ENCODE measurements at regions not wholly inside any gene's neighbourhood (a gene's known extent, or its start where the extent isn't known, plus 50 kb on each side); places are given as distances from the start of the nearest gene placed in this dataset.

DNA sequence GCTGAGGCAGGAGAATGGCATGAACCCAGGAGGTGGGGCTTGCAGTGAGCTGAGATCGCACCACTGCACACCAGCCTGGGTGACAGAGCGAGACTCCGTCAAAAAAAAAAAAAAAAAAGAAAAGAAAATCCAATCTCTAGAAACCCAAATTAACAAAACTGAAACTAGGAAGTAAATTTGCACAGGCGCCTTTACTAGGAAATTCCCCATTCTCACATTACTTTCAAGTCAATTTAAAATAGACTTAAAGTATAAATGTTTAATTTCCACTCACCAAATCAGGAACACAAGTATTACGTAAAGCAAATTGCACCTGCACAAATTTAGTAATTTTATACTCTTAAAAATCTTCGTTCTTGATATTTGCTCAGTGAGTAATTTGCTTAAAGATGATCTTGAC is 67.8 kb upstream of the BCAR3 start:
- H3F3A ChIP-seq (ENCODE audit: insufficient read depth) = peaks cover 27% of the 10 kb centered on the region
- H3K27me3 ChIP-seq (replicated peaks; ENCODE audit: insufficient read depth) = no peaks in the 10 kb centered on the region
- no peaks in the 10 kb centered on the region for H3K79me2 ChIP-seq (ENCODE audit: insufficient read depth)
- no peaks in the 10 kb centered on the region for H4K20me1 ChIP-seq (ENCODE audit: insufficient read depth)
- H2AFZ ChIP-seq = no peak overlapping the region
- no peaks in the 10 kb centered on the region for H3K36me3 ChIP-seq (ENCODE audit: low read depth)
- H3K4me3 ChIP-seq = no peak overlapping the region
- no peak overlapping the region for H3K9ac ChIP-seq
- H3K9me3 ChIP-seq (ENCODE audit: low read depth) = no peaks in the 10 kb centered on the region
- H3K4me2 ChIP-seq (ENCODE audit: unreplicated experiment) = no peak overlapping the region
- WGBS, 2 experiments (ENCODE audit: low coverage in 1 of 2, low lambda C conversion rate in 2 of 2, missing lambda C conversion rate in 2 of 2) = 95 to 98% methylated on average over 6 of the region's 6 CpGs
- no peak overlapping the region for H3K27ac ChIP-seq
- H3K9me2 ChIP-seq (ENCODE audit: insufficient read depth) = no peaks in the 10 kb centered on the region
- in situ Hi-C loops (cut with MboI) = no loop called here
- H3K4me1 ChIP-seq (ENCODE audit: insufficient read depth) = peaks cover 35% of the 10 kb centered on the region
- TF ChIP-seq EZH2 (IDR thresholded peaks at IDR 0.05; ENCODE audit: insufficient read depth, poor library complexity, severe bottlenecking) = no peak
- no peak for DNase-seq

DNA sequence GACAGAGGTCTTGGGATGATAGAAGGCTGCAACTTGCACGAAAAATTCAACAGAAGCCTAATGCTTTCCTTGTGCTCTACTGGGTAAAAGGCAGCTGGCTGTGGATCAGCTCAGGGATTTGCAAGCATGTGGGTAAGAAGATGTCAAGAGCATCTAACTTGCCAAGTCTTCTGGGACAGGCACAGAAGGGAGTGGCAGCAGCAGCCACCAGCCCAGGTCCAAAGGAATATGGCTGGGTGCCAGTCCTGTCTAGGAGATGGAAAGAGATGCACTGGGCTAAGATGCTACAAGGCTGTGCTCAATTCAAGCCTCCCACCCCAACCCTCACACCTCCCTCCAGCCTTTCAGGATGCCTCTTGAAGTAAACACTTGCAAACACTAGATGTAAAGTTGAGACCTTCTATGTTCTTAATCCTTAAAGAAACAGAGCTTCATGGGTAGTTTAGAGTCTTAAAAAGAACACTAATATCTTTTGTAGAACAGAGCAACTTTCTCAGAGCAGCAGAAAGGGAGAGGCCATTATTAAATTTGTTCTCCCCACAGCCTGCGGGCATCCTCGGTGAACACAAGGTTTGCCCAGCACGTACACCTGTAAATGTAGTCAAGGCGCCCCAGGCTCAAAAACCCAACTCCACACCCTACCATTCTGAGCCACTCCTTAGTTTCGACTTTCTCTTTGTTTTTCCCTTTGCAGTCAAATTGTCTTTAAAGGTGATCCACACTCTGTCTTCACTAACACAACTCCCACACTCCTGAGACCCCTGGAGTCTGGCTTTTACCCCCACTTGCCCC is 64.6 kb upstream of the BCAR3 start:
- TF ChIP-seq EZH2phosphoT487 (IDR thresholded peaks at IDR 0.05; ENCODE audit: insufficient read depth, low read depth) = no peak
- TF ChIP-seq EZH2 (IDR thresholded peaks at IDR 0.05; ENCODE audit: insufficient read depth, poor library complexity, severe bottlenecking) = no peak
- Histone ChIP-seq H3K4me1 (ENCODE audit: insufficient read depth) (peaks cover 3% of the 10 kb centered on the region), H2AFZ (no peak overlapping the region), H3K9me2 (ENCODE audit: insufficient read depth) (no peaks in the 10 kb centered on the region), H3K4me2 (ENCODE audit: unreplicated experiment) (no peak overlapping the region), H3K27me3 (replicated peaks; ENCODE audit: insufficient read depth) (no peaks in the 10 kb centered on the region), H3K79me2 (ENCODE audit: insufficient read depth) (no peaks in the 10 kb centered on the region), H3K27ac (no peak overlapping the region), H3K4me3 (no peak overlapping the region), H3K36me3 (ENCODE audit: low read depth) (no peaks in the 10 kb centered on the region), H4K20me1 (ENCODE audit: insufficient read depth) (no peaks in the 10 kb centered on the region), H3F3A (ENCODE audit: insufficient read depth) (no peaks in the 10 kb centered on the region), H3K9me3 (ENCODE audit: low read depth) (no peaks in the 10 kb centered on the region), H3K9ac (no peak overlapping the region)
- WGBS, 2 experiments (ENCODE audit: low coverage in 1 of 2, low lambda C conversion rate in 2 of 2, missing lambda C conversion rate in 2 of 2) = 64 to 67% methylated on average over 6 of the region's 6 CpGs
- DNase-seq = no peak
- in situ Hi-C loops (cut with MboI) = no loop called here

DNA sequence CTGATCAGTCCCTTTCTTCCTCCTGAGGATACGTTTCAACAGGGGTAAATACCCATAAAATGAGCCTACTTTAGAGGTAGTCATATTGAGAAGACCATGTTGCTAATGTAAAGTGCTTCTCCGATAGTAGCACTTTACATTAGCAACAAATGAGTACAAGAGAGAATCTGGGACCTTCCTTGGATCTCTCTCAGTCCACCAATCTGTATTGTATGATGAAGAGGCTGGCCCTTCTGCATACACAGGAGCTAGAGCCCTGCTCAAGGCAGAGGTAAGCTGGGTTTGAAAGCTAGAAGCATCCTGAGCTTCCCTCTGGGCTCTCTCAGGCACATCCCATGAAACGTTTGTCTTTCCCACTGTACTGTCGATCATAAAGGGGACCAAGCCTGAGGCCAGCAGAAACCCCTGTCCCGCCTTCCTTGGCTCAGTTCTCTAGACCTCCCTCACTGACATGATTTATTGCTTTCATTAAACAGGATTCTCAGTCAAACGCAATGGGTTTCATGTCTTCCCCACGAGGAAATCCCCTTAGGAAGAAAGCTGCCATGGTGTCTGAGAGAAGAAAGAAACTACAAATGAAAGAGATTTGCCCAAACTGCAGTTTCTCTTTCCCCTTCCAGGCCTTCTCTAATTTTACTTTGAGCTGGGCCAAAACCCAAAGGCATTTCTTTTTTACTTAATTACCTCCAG is 62.8 kb upstream of the BCAR3 start:
- Histone ChIP-seq H3F3A (ENCODE audit: insufficient read depth) (no peaks in the 10 kb centered on the region), H3K9me3 (ENCODE audit: low read depth) (no peaks in the 10 kb centered on the region), H3K4me1 (ENCODE audit: insufficient read depth) (no peaks in the 10 kb centered on the region), H3K4me2 (ENCODE audit: unreplicated experiment) (no peak overlapping the region), H3K4me3 (no peak overlapping the region), H4K20me1 (ENCODE audit: insufficient read depth) (no peaks in the 10 kb centered on the region), H3K36me3 (ENCODE audit: low read depth) (no peaks in the 10 kb centered on the region), H3K79me2 (ENCODE audit: insufficient read depth) (no peaks in the 10 kb centered on the region), H3K27ac (no peak overlapping the region), H3K9ac (no peak overlapping the region), H3K9me2 (ENCODE audit: insufficient read depth) (no peaks in the 10 kb centered on the region), H2AFZ (no peak overlapping the region), H3K27me3 (replicated peaks; ENCODE audit: insufficient read depth) (no peaks in the 10 kb centered on the region)
- in situ Hi-C loops (cut with MboI) = no loop called here
- DNase-seq = no peak
- TF ChIP-seq EZH2 (IDR thresholded peaks at IDR 0.05; ENCODE audit: insufficient read depth, poor library complexity, severe bottlenecking) (no peak), EZH2phosphoT487 (IDR thresholded peaks at IDR 0.05; ENCODE audit: insufficient read depth, low read depth) (no peak)
- WGBS, 2 experiments (ENCODE audit: low coverage in 1 of 2, low lambda C conversion rate in 2 of 2, missing lambda C conversion rate in 2 of 2) = 72% methylated on average over 7 of the region's 7 CpGs

DNA sequence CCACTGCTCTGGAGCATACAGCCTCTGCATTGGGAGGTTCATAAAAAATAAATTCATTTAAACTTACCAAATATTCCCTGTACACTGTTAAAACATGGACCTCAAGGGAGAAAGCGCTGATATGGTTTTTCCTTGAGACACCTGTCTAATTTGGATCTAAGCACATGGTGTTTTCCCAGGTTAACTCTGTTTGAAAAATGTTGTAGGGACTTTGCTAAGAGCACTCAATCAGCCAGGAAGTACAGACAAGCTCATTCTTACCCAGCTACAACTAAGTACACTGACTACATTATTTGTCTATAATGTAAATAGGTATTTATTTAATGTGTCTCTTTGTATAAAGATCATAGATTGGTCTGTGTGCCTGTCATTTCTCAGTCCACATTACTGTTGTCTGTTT is 61.8 kb upstream of the BCAR3 start:
- Histone ChIP-seq H3K27me3 (replicated peaks; ENCODE audit: insufficient read depth) (no peaks in the 10 kb centered on the region), H3K27ac (no peak overlapping the region), H3K9me2 (ENCODE audit: insufficient read depth) (no peaks in the 10 kb centered on the region), H2AFZ (no peak overlapping the region), H3K36me3 (ENCODE audit: low read depth) (no peaks in the 10 kb centered on the region), H3K4me1 (ENCODE audit: insufficient read depth) (peaks cover 7% of the 10 kb centered on the region), H3K79me2 (ENCODE audit: insufficient read depth) (no peaks in the 10 kb centered on the region), H3F3A (ENCODE audit: insufficient read depth) (0 out of 2 replicates have a peak, but pooled peaks cover 4% of the 10 kb centered on the region), H3K9ac (no peak overlapping the region), H3K4me3 (no peak overlapping the region), H3K9me3 (ENCODE audit: low read depth) (no peaks in the 10 kb centered on the region), H4K20me1 (ENCODE audit: insufficient read depth) (no peaks in the 10 kb centered on the region), H3K4me2 (ENCODE audit: unreplicated experiment) (no peak overlapping the region)
- no peak for DNase-seq
- in situ Hi-C loops (cut with MboI) = no loop called here
- TF ChIP-seq EZH2 (IDR thresholded peaks at IDR 0.05; ENCODE audit: insufficient read depth, poor library complexity, severe bottlenecking) = no peak
- TF ChIP-seq EZH2phosphoT487 (IDR thresholded peaks at IDR 0.05; ENCODE audit: insufficient read depth, low read depth) = no peak
- WGBS, 2 experiments (ENCODE audit: low coverage in 1 of 2, low lambda C conversion rate in 2 of 2, missing lambda C conversion rate in 2 of 2) = 100% methylated on average over 1 of the region's 1 CpG
